Lower leg skin (tissue), 3 donors: ENCODE measurements at regions not wholly inside any gene's neighbourhood (a gene's known extent, or its start where the extent isn't known, plus 50 kb on each side); places are given as distances from the start of the nearest gene placed in this dataset.

Experiments used
- POLR2A ChIP-seq, 2 donors: fragments of 450-650 bp; IDR thresholded peaks; one replicate each; pipeline ENCODE4 v1.6.1; 2016 to 2017; ENCODE audit warnings: antibody characterized with exemption in 2 of 2, mild to moderate bottlenecking in 1 of 2, moderate library complexity in 1 of 2
- TF ChIP-seq, protein P1 (sequence below), 3 donors: fragments of 450-650 bp; IDR thresholded peaks; one replicate each; pipeline ENCODE4 v1.5.1; 2016; ENCODE audit warnings: antibody characterized with exemption in 3 of 3, mild to moderate bottlenecking in 3 of 3, moderate library complexity in 2 of 3

DNA sequence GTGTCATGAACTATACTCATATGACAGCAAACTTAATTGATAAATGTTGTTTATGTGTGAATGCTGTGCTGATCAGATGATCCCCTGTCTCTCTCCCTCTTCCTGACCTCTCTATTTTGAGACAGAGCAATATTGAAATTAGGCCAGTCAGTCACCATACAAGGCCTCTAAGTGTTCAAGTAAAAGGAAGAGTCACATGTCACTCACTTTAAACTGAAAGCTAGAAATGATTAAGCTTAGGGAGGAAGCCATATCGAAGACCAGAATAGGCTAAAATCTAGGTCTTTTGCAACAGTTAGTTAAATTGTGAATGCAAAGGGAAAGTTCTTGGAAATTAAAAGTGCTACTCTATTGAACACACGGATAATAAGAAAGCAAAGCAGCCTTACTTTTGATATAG, 498.6 kb downstream of the ZPLD1 start:
- TF ChIP-seq, protein P1, sequence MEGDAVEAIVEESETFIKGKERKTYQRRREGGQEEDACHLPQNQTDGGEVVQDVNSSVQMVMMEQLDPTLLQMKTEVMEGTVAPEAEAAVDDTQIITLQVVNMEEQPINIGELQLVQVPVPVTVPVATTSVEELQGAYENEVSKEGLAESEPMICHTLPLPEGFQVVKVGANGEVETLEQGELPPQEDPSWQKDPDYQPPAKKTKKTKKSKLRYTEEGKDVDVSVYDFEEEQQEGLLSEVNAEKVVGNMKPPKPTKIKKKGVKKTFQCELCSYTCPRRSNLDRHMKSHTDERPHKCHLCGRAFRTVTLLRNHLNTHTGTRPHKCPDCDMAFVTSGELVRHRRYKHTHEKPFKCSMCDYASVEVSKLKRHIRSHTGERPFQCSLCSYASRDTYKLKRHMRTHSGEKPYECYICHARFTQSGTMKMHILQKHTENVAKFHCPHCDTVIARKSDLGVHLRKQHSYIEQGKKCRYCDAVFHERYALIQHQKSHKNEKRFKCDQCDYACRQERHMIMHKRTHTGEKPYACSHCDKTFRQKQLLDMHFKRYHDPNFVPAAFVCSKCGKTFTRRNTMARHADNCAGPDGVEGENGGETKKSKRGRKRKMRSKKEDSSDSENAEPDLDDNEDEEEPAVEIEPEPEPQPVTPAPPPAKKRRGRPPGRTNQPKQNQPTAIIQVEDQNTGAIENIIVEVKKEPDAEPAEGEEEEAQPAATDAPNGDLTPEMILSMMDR (IDR thresholded peaks at IDR 0.05) = no peak
- TF ChIP-seq POLR2A (IDR thresholded peaks at IDR 0.05) = no peak
